ENCODE measurements at regions not wholly inside any gene's neighbourhood (a gene's known extent, or its start where the extent isn't known, plus 50 kb on each side); places are given as distances from the start of the nearest gene placed in this dataset.
A peak's percentile ranks its signal among the peaks of the same experiment; 100 is the strongest.

DNA sequence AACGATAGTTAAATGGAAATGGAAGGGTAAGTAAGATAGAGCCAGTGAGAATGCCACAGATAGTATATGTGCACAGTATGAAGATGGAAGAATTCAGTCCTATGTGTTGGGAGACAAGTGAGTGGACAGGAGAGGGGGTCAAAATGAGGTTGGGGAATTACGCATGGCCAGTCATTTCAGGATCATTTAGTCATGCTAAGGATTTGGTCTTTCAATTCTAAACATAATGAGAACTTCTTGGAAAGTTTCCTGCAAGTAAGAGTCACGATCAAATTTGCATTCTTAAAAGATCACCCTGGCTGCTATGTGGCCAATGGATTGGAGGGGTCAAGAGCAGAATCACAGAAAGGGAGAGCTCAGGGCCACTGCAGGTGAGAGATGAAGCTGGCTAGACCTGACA lies 64.0 kb upstream of the KCNK2 start:
- Histone ChIP-seq H2BK20ac (ENCODE audit: low read depth, low read length) (no peak overlapping the region), H3K4me3 (ENCODE audit: insufficient read depth, low read depth, low read length) (no peak overlapping the region), H4K91ac (ENCODE audit: insufficient read depth, low read depth, low read length) (no peak overlapping the region), H3K9me3 (ENCODE audit: control insufficient read depth, insufficient read depth, low read length) (no peaks in the 10 kb centered on the region), H3K4me1 (ENCODE audit: control insufficient read depth, insufficient read depth, low read length) (peaks cover 14% of the 10 kb centered on the region), H2BK120ac (ENCODE audit: low read depth, low read length) (peak overlapping the region; percentile 10; the same call in 1 of the 2 replicates), H3K23ac (ENCODE audit: low read depth, low read length) (no peak overlapping the region; the same call in 1 of the 2 replicates), H2AK5ac (ENCODE audit: low read depth, low read length) (no peak overlapping the region), H3K9ac (ENCODE audit: low read depth, low read length) (no peak overlapping the region), H4K5ac (ENCODE audit: low read depth, low read length) (no peak overlapping the region; the same call in 1 of the 2 replicates), H2BK5ac (ENCODE audit: low read depth, low read length, poor library complexity, severe bottlenecking) (peak overlapping the region; percentile 78), H3K4ac (ENCODE audit: low read depth, low read length) (peak overlapping the region; percentile 9; the same call in 1 of the 2 replicates), H3K36me3 (ENCODE audit: control insufficient read depth, insufficient read depth, low read length) (no peaks in the 10 kb centered on the region), H3K27ac (ENCODE audit: insufficient read depth, low read length) (no peak overlapping the region), H4K8ac (ENCODE audit: low read depth in 2 of 2, low read length in 2 of 2) (no peak overlapping the region; a peak in 1 of 4 replicates), H3K18ac (ENCODE audit: low read depth, low read length) (peak overlapping the region; percentile 24; the same call in 1 of the 2 replicates), H3K27me3 (ENCODE audit: control insufficient read depth, insufficient read depth, low read length) (no peaks in the 10 kb centered on the region), H2AFZ (replicated peaks; ENCODE audit: low read length, poor library complexity) (no peak overlapping the region), H3K4me2 (ENCODE audit: low read depth, low read length) (no peak overlapping the region; the same call in 1 of the 2 replicates), H3K14ac (replicated peaks; ENCODE audit: low read depth, low read length) (no peak overlapping the region; the same call in 1 of the 2 replicates), H3K9me1 (ENCODE audit: insufficient read depth, low read length) (no peaks in the 10 kb centered on the region; the same call in 1 of the 2 replicates), H3K79me1 (ENCODE audit: low read depth in 1 of 2, low read length in 2 of 2) (no peaks in the 10 kb centered on the region), H3K56ac (ENCODE audit: extremely low read depth, insufficient read depth, low read length) (no peak overlapping the region), H2BK15ac (ENCODE audit: low read depth, low read length) (no peak overlapping the region), H4K20me1 (ENCODE audit: insufficient read depth, low read length) (no peaks in the 10 kb centered on the region), H2AK9ac (replicated peaks; ENCODE audit: low read depth, low read length, poor library complexity) (no peak overlapping the region)
- intact Hi-C loops (cut with micrococcal nuclease), result no loop called here
- in situ Hi-C loops (cut with MboI; ENCODE audit: low sequenced_read_pairs), result no loop called here
- TF ChIP-seq FOS (IDR thresholded peaks at IDR 0.05; ENCODE audit: low read depth, low read length) (0 out of 2 replicates have a peak, but pooled peaks have one; percentile 27), BHLHE40 (IDR thresholded peaks at IDR 0.05; ENCODE audit: low read depth, low read length) (no peak), RAD21 (IDR thresholded peaks at IDR 0.05; ENCODE audit: low read length) (no peak; the same call in 1 of the 2 replicates), CEBPB (IDR thresholded peaks at IDR 0.05; ENCODE audit: low read depth, low read length) (no peak), MAFK (IDR thresholded peaks at IDR 0.05; ENCODE audit: low read depth, low read length) (no peak), MAZ (IDR thresholded peaks at IDR 0.05; ENCODE audit: borderline replicate concordance, low read depth, low read length) (no peak), NFE2L2 (IDR thresholded peaks at IDR 0.05; ENCODE audit: low read depth, low read length) (peak; percentile 17; the same call in 1 of the 2 replicates)
- dilution Hi-C loops (cut with HindIII; ENCODE audit: low sequenced_read_pairs, unreplicated experiment), result no loop called here
- POLR2A ChIA-PET (ENCODE audit: unreplicated experiment), result no interaction called here
- BruUV-seq (replicated peaks), result no TSS peak
- WGBS, 2 experiments (ENCODE audit: extremely low coverage in 2 of 2, insufficient read length in 1 of 2), result no CpG with 5 or more reads among the region's 3 CpGs
- peak; percentile 65 for ATAC-seq (ENCODE audit: low read depth)
- DNase-seq, result peak; percentile 98
- CTCF ChIA-PET, result no interaction called here

All from IMR-90 (cell line).